DMS153 (cell line): ENCODE measurements at regions not wholly inside any gene's neighbourhood (a gene's known extent, or its start where the extent isn't known, plus 50 kb on each side); places are given as distances from the start of the nearest gene placed in this dataset.
A peak's percentile ranks its signal among the peaks of the same experiment; 100 is the strongest.

Experiments used
- DNase-seq: peaks from one replicate; lab custom pipeline; 2025; lab: John Stamatoyannopoulos, UW

- no peak for DNase-seq
Observed at GRCh38 chr2:228334180-228334579, 152.7 kb upstream of the SPHKAP start.

GRCh38 chr2:228329282-228329681 is 147.8 kb upstream of the SPHKAP start:
- no peak for DNase-seq

GRCh38 chr2:228321015-228321414 is 139.5 kb upstream of the SPHKAP start:
- no peak for DNase-seq

GRCh38 chr2:228318218-228318617 is 136.7 kb upstream of the SPHKAP start:
- DNase-seq, result peak; percentile 60

- DNase-seq, result no peak
Observed at GRCh38 chr2:228312172-228312571, 130.7 kb upstream of the SPHKAP start.

GRCh38 chr2:228303960-228304359 is 122.5 kb upstream of the SPHKAP start:
- DNase-seq, result no peak

- DNase-seq, result no peak
Observed at GRCh38 chr2:228283491-228284171, 102.1 kb upstream of the SPHKAP start.

GRCh38 chr2:228282376-228282775 is 100.9 kb upstream of the SPHKAP start:
- DNase-seq, result no peak

GRCh38 chr2:228273159-228273558 is 91.7 kb upstream of the SPHKAP start:
- no peak for DNase-seq

GRCh38 chr2:228269351-228269750 is 87.9 kb upstream of the SPHKAP start:
- no peak for DNase-seq

- DNase-seq, result peak; percentile 92
Observed at GRCh38 chr2:228268756-228269155, 87.3 kb upstream of the SPHKAP start.

GRCh38 chr2:228268301-228268700 is 86.8 kb upstream of the SPHKAP start:
- no peak for DNase-seq

GRCh38 chr2:228263156-228263555 is 81.7 kb upstream of the SPHKAP start:
- DNase-seq, result no peak

- DNase-seq, result no peak
Observed at GRCh38 chr2:228261546-228261945, 80.1 kb upstream of the SPHKAP start.

- DNase-seq, result no peak
Observed at GRCh38 chr2:228257379-228257778, 75.9 kb upstream of the SPHKAP start.

GRCh38 chr2:228253752-228254151 is 72.3 kb upstream of the SPHKAP start:
- no peak for DNase-seq

GRCh38 chr2:228247335-228247734 is 65.8 kb upstream of the SPHKAP start:
- no peak for DNase-seq

- no peak for DNase-seq
Observed at GRCh38 chr2:228245601-228246000, 64.1 kb upstream of the SPHKAP start.

- no peak for DNase-seq
Observed at GRCh38 chr2:228242591-228242990, 61.1 kb upstream of the SPHKAP start.

GRCh38 chr2:228239907-228240561 is 58.5 kb upstream of the SPHKAP start:
- no peak for DNase-seq

GRCh38 chr2:228239207-228239906 is 57.9 kb upstream of the SPHKAP start:
- DNase-seq, result no peak
